Adipocyte (in vitro differentiated cells): ENCODE measurements at regions not wholly inside any gene's neighbourhood (a gene's known extent, or its start where the extent isn't known, plus 50 kb on each side); places are given as distances from the start of the nearest gene placed in this dataset.

Experiments used
- DNase-seq: peaks from one replicate; pipeline ENCODE4 v3.0.0-alpha.2; 2015; ENCODE audit warnings: low read depth
- H3K27me3 ChIP-seq: replicated peaks from 2 replicates; pipeline ENCODE4 v1.7.0; 2013; ENCODE audit warnings: mild to moderate bottlenecking, low read length, moderate library complexity; ENCODE audit not compliant: control insufficient read depth, insufficient read depth
- H3K36me3 ChIP-seq: 2 replicates; pipeline ENCODE4 v1.7.0; 2013; ENCODE audit warnings: low read length, mild to moderate bottlenecking, moderate library complexity; ENCODE audit not compliant: control insufficient read depth, insufficient read depth, severe bottlenecking
- H3K4me1 ChIP-seq: 2 replicates; pipeline ENCODE4 v1.7.0; 2013; ENCODE audit warnings: mild to moderate bottlenecking, low read length, moderate library complexity; ENCODE audit not compliant: control insufficient read depth, insufficient read depth
- H3K4me3 ChIP-seq: 2 replicates; pipeline ENCODE4 v1.7.0; 2013; ENCODE audit warnings: mild to moderate bottlenecking, low read length, moderate library complexity
- H3K9ac ChIP-seq: 2 replicates; pipeline ENCODE4 v1.7.0; 2013; ENCODE audit warnings: mild to moderate bottlenecking, low read length, moderate library complexity
- H3K9me3 ChIP-seq: 2 replicates; pipeline ENCODE4 v1.7.0; 2013; ENCODE audit warnings: mild to moderate bottlenecking, low read length, moderate library complexity; ENCODE audit not compliant: control insufficient read depth

- Histone ChIP-seq H3K4me1 (peaks cover 10% of the 10 kb centered on the region), H3K36me3 (no peaks in the 10 kb centered on the region), H3K9ac (no peak overlapping the region), H3K4me3 (no peak overlapping the region), H3K9me3 (peaks cover 4% of the 10 kb centered on the region), H3K27me3 (no peaks in the 10 kb centered on the region)
- DNase-seq = no peak
Observed at GRCh38 chr1:96979304-96980268, 258.0 kb downstream of the PTBP2 start.

GRCh38 chr1:96980448-96980847 is 258.9 kb downstream of the PTBP2 start:
- Histone ChIP-seq H3K4me1 (peaks cover 10% of the 10 kb centered on the region), H3K36me3 (no peaks in the 10 kb centered on the region), H3K9ac (no peak overlapping the region), H3K4me3 (no peak overlapping the region), H3K9me3 (peaks cover 4% of the 10 kb centered on the region), H3K27me3 (no peaks in the 10 kb centered on the region)
- no peak for DNase-seq

DNA sequence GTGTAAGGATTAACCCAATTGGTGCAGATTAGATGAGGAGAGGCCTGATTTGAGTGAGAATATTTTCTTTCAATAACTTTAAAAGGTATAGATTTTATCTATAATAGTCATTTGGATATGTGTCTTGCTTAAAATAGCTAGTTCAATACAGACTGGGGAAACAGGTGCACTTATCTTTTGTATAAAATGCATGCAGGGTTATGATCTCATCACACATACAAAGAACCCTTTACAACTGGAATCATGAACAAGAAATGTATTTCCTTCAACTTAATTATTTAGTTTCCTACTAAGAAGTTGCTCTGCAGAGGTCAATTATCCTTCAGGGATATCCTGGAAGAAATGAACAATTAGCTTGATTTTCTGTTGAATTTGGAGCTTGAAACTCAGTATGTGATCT is 259.6 kb downstream of the PTBP2 start:
- H3K4me3 ChIP-seq = no peak overlapping the region
- no peak overlapping the region for H3K9ac ChIP-seq
- H3K4me1 ChIP-seq = peaks cover 10% of the 10 kb centered on the region
- peaks cover 4% of the 10 kb centered on the region for H3K9me3 ChIP-seq
- no peak for DNase-seq
- no peaks in the 10 kb centered on the region for H3K27me3 ChIP-seq
- H3K36me3 ChIP-seq = no peaks in the 10 kb centered on the region

- no peak overlapping the region for H3K4me3 ChIP-seq
Observed at GRCh38 chr1:96982118-96982517, 260.5 kb downstream of the PTBP2 start.

DNA sequence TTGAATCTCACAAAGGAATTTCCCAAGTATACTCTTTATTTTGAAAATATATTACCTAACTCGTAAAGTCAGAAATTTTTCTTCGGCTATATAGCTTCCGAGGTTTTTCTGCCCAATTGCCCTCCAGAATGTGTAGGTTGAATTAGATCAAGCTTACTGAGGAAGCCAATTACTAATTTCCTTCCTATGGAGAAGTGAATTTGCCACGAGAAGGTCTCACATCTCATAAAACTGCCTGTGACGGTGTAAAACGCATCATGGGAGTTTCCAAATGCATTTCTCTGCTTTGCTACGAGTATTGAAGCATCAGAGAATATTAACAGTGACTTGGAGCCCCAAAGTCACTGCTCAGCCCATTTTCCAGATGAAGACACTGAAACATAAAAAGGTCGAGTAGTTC is 262.3 kb downstream of the PTBP2 start:
- DNase-seq = no peak
- no peaks in the 10 kb centered on the region for H3K36me3 ChIP-seq
- no peaks in the 10 kb centered on the region for H3K9me3 ChIP-seq
- no peak overlapping the region for H3K9ac ChIP-seq
- peaks cover 10% of the 10 kb centered on the region for H3K4me1 ChIP-seq
- H3K27me3 ChIP-seq = no peaks in the 10 kb centered on the region
- no peak overlapping the region for H3K4me3 ChIP-seq

More at GRCh38 chr1:96982118-96982517, 260.5 kb downstream of the PTBP2 start:
- Histone ChIP-seq H3K4me1 (peaks cover 10% of the 10 kb centered on the region), H3K9me3 (no peaks in the 10 kb centered on the region), H3K27me3 (no peaks in the 10 kb centered on the region), H3K36me3 (no peaks in the 10 kb centered on the region), H3K9ac (no peak overlapping the region)
- no peak for DNase-seq

DNA sequence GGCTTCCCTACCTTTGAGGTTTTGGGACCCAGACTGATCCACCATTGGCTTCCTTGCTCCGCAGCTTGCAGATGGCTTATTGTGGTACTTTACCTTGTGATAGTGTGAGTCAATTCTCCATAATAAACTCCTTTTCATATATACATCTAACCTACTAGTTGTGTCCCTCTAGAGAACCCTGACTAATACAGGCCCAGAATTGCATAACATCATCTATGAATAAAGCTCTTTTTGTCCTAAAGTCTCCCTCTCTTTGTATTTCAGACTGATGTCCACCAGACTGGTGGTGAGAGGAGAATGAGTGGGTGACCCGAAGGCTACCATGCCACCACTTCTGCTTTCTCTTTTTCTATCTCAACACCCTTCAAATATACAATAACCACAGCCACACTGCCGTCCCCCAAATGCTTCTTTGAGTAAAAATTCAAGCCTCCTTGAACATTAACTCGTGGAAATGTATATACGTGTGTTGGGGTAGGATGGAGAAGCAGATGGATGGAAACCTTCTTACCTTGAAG is 265.7 kb downstream of the PTBP2 start:
- no peak overlapping the region for H3K4me3 ChIP-seq
- H3K4me1 ChIP-seq = no peaks in the 10 kb centered on the region
- H3K9ac ChIP-seq = no peak overlapping the region
- no peak for DNase-seq
- H3K27me3 ChIP-seq = no peaks in the 10 kb centered on the region
- no peaks in the 10 kb centered on the region for H3K9me3 ChIP-seq
- no peaks in the 10 kb centered on the region for H3K36me3 ChIP-seq

GRCh38 chr1:96989302-96989701 is 267.7 kb downstream of the PTBP2 start:
- Histone ChIP-seq H3K4me1 (peaks cover 5% of the 10 kb centered on the region), H3K9me3 (no peaks in the 10 kb centered on the region), H3K36me3 (no peaks in the 10 kb centered on the region), H3K27me3 (no peaks in the 10 kb centered on the region), H3K4me3 (no peak overlapping the region), H3K9ac (no peak overlapping the region)
- no peak for DNase-seq

DNA sequence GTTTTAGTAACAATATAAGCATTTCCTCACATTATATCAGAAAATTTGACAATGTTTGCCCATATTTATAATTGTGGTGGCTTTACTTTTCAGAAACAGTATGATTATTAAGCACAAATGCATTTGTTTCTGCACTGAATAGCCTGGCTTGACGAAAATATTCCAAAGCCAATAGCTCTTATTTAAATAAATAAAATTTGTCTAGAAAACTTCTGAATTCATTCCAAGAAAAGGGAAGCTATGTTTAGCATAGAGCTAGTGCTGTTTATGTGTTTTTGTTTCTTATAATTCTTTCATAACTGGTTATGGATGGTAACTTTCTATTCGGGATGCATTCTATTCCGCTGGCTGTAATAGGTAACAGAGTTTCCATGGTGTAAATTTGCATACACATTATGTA is 268.6 kb downstream of the PTBP2 start:
- DNase-seq = no peak
- no peaks in the 10 kb centered on the region for H3K27me3 ChIP-seq
- no peaks in the 10 kb centered on the region for H3K9me3 ChIP-seq
- peaks cover 5% of the 10 kb centered on the region for H3K4me1 ChIP-seq
- H3K9ac ChIP-seq = no peak overlapping the region
- H3K36me3 ChIP-seq = no peaks in the 10 kb centered on the region
- H3K4me3 ChIP-seq = no peak overlapping the region

DNA sequence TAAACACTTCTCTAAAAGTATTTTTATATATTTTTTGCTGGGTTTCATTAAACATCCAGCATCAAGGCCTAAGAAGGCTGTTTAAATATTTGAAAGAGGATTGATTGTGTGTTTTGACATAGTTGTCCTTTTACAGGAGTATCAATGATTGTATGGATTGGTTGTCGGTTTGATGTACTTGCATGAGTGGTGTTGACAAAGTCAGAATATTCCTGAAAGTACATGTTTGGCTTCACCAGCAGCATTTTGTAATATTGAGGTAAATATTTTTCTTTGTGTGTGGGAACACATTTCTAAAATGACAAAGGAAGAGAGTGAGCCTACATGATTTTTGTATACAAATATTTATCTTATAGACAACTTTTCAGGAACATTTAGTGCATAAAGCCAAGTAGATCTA is 269.7 kb downstream of the PTBP2 start:
- Histone ChIP-seq H3K4me3 (no peak overlapping the region), H3K36me3 (no peaks in the 10 kb centered on the region), H3K9me3 (no peaks in the 10 kb centered on the region), H3K4me1 (peaks cover 5% of the 10 kb centered on the region), H3K9ac (no peak overlapping the region), H3K27me3 (no peaks in the 10 kb centered on the region)
- no peak for DNase-seq

GRCh38 chr1:96992871-96993270 is 271.3 kb downstream of the PTBP2 start:
- no peaks in the 10 kb centered on the region for H3K9me3 ChIP-seq
- H3K36me3 ChIP-seq = no peaks in the 10 kb centered on the region
- peaks cover 5% of the 10 kb centered on the region for H3K4me1 ChIP-seq
- no peaks in the 10 kb centered on the region for H3K27me3 ChIP-seq
- H3K9ac ChIP-seq = no peak overlapping the region
- no peak overlapping the region for H3K4me3 ChIP-seq
- peak; percentile 65 for DNase-seq

GRCh38 chr1:96995351-96995750 is 273.8 kb downstream of the PTBP2 start:
- H3K27me3 ChIP-seq = no peaks in the 10 kb centered on the region
- no peak for DNase-seq
- no peaks in the 10 kb centered on the region for H3K9me3 ChIP-seq
- H3K4me3 ChIP-seq = no peak overlapping the region
- H3K36me3 ChIP-seq = no peaks in the 10 kb centered on the region
- peaks cover 5% of the 10 kb centered on the region for H3K4me1 ChIP-seq
- no peak overlapping the region for H3K9ac ChIP-seq
